Islet precursor cell (in vitro differentiated cells): ENCODE measurements at regions not wholly inside any gene's neighbourhood (a gene's known extent, or its start where the extent isn't known, plus 50 kb on each side); places are given as distances from the start of the nearest gene placed in this dataset.
"Not testable (repeated sequence)": the region's sequence is repeated elsewhere in the genome, so short reads cannot be mapped to it uniquely, and the experiment has no call there.

Source experiments
- DNase-seq: peaks from one replicate; pipeline ENCODE4 v3.0.0-alpha.2; 2018

DNA sequence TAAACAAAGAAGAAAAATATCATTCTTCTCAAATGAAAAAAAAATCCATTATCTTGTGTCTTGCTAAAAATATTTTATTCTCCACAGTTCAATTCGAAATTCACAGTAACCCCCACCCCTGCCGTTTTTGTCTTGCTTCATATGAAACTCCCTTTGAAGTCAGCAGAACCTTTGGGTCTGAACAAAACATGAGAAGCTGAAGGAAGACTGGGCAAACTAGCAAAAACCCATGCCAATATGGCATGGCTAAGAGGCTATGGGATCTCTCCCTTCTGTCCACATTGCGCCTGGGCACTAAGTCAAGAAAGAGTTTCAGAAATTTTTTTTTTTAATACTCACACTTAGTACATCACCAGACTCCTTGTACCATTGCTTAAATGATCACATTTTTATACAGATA, 136.0 kb upstream of the SMIM31 start:
- no peak for DNase-seq

DNA sequence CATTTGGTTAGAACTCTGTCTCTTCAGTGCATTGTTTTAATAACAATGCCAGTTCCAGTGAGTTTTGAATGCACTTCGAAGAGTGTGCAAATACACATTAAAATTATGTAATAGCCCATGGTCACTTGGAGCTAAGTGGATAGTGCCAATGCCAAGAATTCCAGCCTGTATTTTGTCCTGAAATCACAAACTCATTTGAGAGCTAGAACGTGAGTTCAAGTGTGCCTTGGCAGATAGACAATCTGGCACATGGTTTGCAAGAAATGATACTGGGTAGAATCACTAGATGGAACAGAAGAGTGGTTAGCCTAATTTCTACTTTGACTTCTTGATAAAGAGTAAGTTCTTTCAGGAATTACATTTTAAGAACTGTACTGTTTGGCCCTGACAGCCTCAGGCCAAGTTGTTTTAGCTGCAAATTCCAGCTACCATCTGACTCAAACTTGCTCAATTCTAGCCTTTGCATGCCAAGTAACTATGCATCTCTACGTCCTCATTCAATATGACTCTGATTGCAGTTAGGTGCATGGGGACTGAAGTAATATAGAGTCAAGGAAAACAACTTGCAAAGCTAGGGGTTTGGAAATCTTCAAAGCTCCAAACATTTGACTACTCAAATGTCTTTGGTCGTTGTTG, 131.9 kb upstream of the SMIM31 start:
- no peak for DNase-seq

DNA sequence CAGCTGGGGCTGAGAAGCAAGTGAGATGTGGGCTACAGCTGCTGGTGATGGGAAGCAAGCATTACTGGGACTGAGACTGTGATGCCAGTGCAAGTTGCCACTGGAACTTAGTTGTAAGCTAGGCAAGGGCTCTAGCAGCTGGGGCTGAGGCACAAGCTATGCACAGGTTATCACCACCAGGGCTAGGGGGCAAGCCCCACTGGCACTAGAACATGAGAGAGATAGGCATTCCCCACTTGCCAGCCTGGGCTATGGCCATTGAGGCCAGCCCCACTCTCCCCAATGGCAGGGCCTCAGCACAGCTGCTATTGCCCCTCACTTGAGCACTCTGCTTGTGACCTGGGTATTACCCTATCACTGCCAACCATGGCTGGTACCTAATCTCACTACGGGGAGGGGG, 130.8 kb upstream of the SMIM31 start:
- no peak for DNase-seq

DNA sequence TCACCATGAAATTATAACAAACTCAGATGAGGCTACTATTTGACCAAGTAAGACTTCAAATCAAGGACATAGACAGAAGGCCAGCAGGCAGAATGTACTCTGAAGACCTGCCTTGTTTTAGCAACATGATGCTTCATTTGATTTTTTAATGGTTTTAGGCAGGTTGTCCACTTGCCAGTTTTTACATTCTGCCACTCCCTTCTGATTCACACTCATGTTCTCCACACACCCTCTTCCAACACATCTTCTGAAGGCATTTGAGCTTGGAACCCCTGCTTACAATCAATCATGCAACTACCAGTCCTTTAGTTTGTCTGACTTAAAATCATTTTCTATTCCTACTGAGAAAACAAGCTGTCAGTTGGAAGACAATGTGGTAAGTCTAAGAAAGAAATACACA, 114.9 kb upstream of the SMIM31 start:
- DNase-seq, result no peak

- no peak for DNase-seq
Measured at GRCh38 chr4:164648151-164648848, 105.6 kb upstream of the SMIM31 start.

DNA sequence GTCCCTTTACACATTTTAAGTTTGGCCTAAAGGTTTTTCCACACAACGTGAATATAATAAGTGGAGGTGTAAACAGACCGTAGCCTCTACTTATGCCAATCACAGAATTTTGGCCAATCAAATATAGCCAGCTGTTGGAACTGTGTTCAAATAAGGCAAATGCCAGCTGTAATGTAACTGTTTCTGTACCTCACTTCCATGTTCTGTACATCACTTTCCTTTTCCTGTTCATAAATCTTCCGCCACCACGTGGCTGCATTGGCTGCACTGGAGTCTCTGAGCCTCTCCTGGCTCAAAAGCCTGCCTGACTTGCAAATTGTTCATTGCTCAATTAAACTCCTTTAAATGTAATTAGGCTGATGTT, 105.1 kb upstream of the SMIM31 start:
- DNase-seq, result no peak

DNA sequence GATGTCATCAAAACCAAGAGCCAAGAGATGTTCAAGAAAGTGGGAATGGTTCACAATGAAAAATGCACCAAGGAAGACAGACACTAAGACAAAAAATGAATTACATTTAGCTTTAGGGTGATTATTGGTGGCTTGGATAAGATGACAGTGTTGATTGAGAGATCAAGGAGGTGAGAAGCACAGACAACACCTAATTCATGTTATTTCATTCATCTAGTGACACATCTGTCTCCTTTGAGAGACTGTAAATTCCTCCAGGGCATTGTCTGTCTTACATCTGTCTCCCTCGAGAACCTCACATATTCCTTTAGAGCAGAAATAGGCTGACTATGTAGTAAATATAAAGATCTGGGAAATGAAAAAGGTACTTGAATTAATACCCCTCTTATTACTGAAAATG, 94.2 kb upstream of the SMIM31 start:
- no peak for DNase-seq

GRCh38 chr4:164676152-164676551, 77.8 kb upstream of the SMIM31 start:
- not testable (repeated sequence) for DNase-seq

DNA sequence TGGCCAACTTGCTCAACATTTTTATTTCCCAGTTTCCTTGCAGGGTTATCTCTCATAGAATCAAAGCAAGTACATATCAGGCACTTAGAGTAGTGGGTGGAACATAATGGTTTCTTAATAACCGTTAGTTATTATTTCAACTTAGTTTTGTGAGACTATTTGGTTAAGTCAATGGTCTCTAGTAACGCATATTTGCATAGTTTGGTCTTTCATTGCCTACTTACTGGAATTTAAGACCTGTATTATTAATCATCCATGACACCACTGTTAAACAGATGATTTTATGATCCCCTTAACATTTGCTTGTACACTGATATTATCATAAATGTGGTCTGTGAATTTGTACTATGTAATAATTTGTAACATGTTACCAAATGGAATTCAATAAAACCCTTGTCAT, 70.9 kb upstream of the SMIM31 start:
- no peak for DNase-seq

DNA sequence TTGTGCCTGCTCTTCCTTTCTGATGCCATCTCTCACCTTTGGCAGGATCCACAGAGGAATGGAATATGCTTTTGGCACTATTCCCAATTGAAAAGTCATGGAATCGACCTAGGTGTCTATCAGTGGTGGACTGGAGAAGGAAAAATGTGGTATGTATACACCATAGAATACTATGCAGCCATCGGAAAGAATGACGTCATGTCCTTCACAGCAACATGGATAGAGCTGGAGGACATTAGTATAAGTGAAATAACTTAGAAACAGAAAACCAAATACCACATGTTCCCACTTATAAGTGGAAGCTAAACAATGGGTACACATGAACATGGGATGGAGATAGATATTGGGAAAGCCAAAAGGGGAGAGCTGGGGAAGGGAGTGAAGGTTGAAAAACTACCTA, 58.3 kb upstream of the SMIM31 start:
- no peak for DNase-seq

GRCh38 chr4:164700471-164700870, 53.5 kb upstream of the SMIM31 start:
- peak; percentile 56 for DNase-seq

DNA sequence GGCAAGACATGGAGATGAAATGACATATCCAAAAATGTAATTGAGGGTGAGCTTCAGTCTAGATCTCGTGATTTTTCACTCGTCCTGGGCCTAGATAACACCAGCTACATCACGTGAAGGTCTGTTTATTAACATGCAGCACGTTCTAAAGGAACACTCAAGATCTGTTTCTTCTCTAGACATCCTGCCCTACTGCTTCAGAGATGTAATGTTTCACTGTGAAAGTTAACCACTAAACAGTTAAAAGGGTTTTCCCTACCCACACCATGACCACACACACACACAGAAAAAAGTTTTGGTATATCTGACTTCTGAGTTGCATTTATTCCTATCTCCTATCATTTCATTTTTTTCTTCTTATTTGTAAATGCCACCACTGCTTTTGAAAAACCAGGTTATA, 52.3 kb upstream of the SMIM31 start:
- no peak for DNase-seq
